ENCODE measurements at regions not wholly inside any gene's neighbourhood (a gene's known extent, or its start where the extent isn't known, plus 50 kb on each side); places are given as distances from the start of the nearest gene placed in this dataset.

- H3K4me2 ChIP-seq (ENCODE audit: control insufficient read depth, insufficient read depth) = no peak overlapping the region
- no peak overlapping the region for H3K27ac ChIP-seq (ENCODE audit: control insufficient read depth, insufficient read depth)
- H3K9ac ChIP-seq (ENCODE audit: control insufficient read depth, insufficient read depth, low read length) = no peak overlapping the region
- ChIA-PET POLR2A (no interaction called here), CTCF (interaction anchor here (0.7 to 1.1 kb wide), 2 partner anchors 32 to 208 kb away, joined by 3 read pairs; no protein-coding TSS in a partner anchor), SMC1A (ENCODE audit: uncharacterized antibody, unreplicated experiment) (no interaction called here), RAD21 (ENCODE audit: unreplicated experiment) (no interaction called here)
- no peaks in the 10 kb centered on the region for H4K20me1 ChIP-seq (ENCODE audit: control insufficient read depth, insufficient read depth)
- in situ Hi-C loops (cut with MboI) (no loop called here), intact Hi-C loops (cut with micrococcal nuclease; ENCODE audit: unreplicated experiment) (no loop called here)
- FAIRE-seq (no peak), ATAC-seq (no peak), DNase-seq (ENCODE audit: low read depth, low spot score) (no peak)
- no peaks in the 10 kb centered on the region for H3K9me3 ChIP-seq (replicated peaks; ENCODE audit: control insufficient read depth, insufficient read depth, low read length)
- no peaks in the 10 kb centered on the region for H3K4me1 ChIP-seq (ENCODE audit: control insufficient read depth, insufficient read depth, low read length)
- H3K79me2 ChIP-seq (ENCODE audit: control insufficient read depth, insufficient read depth, low read length) = no peaks in the 10 kb centered on the region
- H2AFZ ChIP-seq (ENCODE audit: control insufficient read depth, low read depth, low read length) = no peak overlapping the region
- no peak overlapping the region for H3K4me3 ChIP-seq
- no peaks in the 10 kb centered on the region; a peak in 1 of 4 replicates for H3K27me3 ChIP-seq (replicated peaks in 1 of 2; ENCODE audit: control insufficient read depth in 2 of 2, insufficient read depth in 2 of 2, low read length in 1 of 2)
- 94% methylated on average over 4 of the region's 4 CpGs for WGBS (ENCODE audit: insufficient coverage, insufficient replicate concordance, low lambda C conversion rate, missing lambda C conversion rate)
- BruUV-seq (replicated peaks) = no TSS peak
- H3K36me3 ChIP-seq (ENCODE audit: control insufficient read depth in 2 of 2, insufficient read depth in 2 of 2, low read length in 1 of 2) = no peaks in the 10 kb centered on the region
- TF ChIP-seq ETV6 (conservative IDR thresholded peaks at IDR 0.05 in 1 of 2, IDR thresholded peaks at IDR 0.05 in 1 of 2; ENCODE audit: borderline replicate concordance in 1 of 2, low read depth in 1 of 2) (no peak), BACH1 (IDR thresholded peaks at IDR 0.05; ENCODE audit: borderline replicate concordance) (no peak), FOXK2 (IDR thresholded peaks at IDR 0.05) (no peak), IKZF2 (IDR thresholded peaks at IDR 0.05) (no peak), MAX (IDR thresholded peaks at IDR 0.05; ENCODE audit: low read depth, low read length) (no peak), ELK1 (IDR thresholded peaks at IDR 0.05; ENCODE audit: low read depth, low read length) (no peak), MEF2B (IDR thresholded peaks at IDR 0.05; ENCODE audit: partially characterized antibody, poor library complexity, severe bottlenecking) (no peak), CUX1 (IDR thresholded peaks at IDR 0.05; ENCODE audit: insufficient replicate concordance, low read depth, low read length) (no peak), ZBTB33 (IDR thresholded peaks at IDR 0.05) (no peak), WRNIP1 (IDR thresholded peaks at IDR 0.05; ENCODE audit: borderline replicate concordance, low read depth, low read length) (no peak), TCF3 (IDR thresholded peaks at IDR 0.05; ENCODE audit: borderline replicate concordance, insufficient read depth, low read depth, low read length) (no peak)
- TF ChIP-seq, protein P1, sequence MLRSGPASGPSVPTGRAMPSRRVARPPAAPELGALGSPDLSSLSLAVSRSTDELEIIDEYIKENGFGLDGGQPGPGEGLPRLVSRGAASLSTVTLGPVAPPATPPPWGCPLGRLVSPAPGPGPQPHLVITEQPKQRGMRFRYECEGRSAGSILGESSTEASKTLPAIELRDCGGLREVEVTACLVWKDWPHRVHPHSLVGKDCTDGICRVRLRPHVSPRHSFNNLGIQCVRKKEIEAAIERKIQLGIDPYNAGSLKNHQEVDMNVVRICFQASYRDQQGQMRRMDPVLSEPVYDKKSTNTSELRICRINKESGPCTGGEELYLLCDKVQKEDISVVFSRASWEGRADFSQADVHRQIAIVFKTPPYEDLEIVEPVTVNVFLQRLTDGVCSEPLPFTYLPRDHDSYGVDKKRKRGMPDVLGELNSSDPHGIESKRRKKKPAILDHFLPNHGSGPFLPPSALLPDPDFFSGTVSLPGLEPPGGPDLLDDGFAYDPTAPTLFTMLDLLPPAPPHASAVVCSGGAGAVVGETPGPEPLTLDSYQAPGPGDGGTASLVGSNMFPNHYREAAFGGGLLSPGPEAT (IDR thresholded peaks at IDR 0.05; ENCODE audit: low read depth) = no peak
Measured at GRCh38 chr6:14499309-14499708, 381.7 kb downstream of the CD83 start.

All from GM12878 (cell line).